Activated naive CD4-positive, alpha-beta T cell (primary cell): ENCODE measurements at regions not wholly inside any gene's neighbourhood (a gene's known extent, or its start where the extent isn't known, plus 50 kb on each side); places are given as distances from the start of the nearest gene placed in this dataset.
"Not testable (repeated sequence)": the region's sequence is repeated elsewhere in the genome, so short reads cannot be mapped to it uniquely, and the experiment has no call there.

Experiments
- DNase-seq, 4 experiments: peaks; one replicate each; lab custom pipeline; 2025; lab: John Stamatoyannopoulos, UW

- DNase-seq = no peak
These were observed 390.4 kb downstream of the PTPRU start for GRCh38 chr1:29626726-29627125.

- no peak for DNase-seq
These were observed 389.7 kb downstream of the PTPRU start for GRCh38 chr1:29626066-29626465.

- no peak for DNase-seq
These were observed 388.7 kb downstream of the PTPRU start for GRCh38 chr1:29625084-29625420.

DNA sequence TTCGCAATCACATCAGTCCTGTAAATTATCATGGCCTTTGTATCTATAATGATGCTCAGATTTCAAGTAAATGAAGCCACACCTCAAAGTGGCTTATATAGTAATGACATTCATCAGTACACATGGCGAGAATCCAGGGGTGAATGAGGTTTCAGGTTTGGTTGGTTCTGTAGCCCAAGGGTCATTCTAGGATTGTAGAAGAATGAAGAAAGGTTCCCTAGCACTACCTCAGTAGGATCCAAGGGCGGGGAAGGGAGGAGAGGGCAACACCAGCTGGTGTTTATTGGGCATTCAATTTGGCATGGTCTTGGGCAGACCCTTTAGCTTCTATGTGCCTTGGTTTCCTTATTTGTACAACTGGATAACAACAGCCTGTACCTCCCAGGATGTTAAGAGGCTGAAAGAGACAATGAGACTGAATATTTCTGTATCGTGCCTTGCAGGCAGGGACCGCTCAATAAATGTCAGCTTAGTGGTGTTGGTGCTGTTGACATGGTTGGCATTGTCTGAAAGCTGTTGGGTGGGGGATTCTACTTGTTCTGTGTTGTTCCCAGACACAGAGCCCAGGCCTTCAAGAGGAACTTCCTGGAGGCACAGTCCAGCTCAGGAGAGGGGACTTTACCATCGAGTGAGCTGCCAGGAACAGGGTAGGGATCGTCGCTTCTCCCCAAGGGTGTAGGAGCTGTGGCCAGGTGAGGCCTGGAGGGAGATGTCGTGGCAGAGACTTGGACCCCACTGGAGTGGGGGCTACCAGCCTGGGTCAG, 388.2 kb downstream of the PTPRU start:
- no peak for DNase-seq

GRCh38 chr1:29623501-29623900, 387.2 kb downstream of the PTPRU start:
- no peak for DNase-seq

GRCh38 chr1:29621826-29622435, 385.6 kb downstream of the PTPRU start:
- no peak for DNase-seq

GRCh38 chr1:29620631-29621030, 384.3 kb downstream of the PTPRU start:
- DNase-seq = no peak

- DNase-seq = no peak
These were observed 370.9 kb downstream of the PTPRU start for GRCh38 chr1:29607236-29607635.

DNA sequence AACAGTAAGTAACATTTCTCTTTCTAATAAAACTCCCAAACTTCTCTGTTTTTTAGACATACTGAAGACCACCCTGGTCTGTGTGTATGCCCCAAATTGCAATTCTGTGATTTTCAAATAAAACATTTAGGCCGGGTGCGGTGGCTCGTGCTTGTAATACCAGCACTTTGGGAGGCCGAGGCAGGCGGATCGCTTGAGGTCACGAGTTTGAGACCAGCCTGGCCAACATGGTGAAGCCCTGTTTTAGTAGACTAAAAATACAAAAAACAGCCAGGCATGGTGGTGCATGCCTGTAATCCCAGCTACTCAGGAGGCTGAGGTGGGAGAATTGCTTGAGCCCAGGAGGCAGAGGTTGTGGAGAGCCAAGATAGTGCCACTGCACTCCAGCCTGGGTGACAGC, 368.5 kb downstream of the PTPRU start:
- DNase-seq = not testable (repeated sequence)

- no peak for DNase-seq
These were observed 367.3 kb downstream of the PTPRU start for GRCh38 chr1:29603622-29604021.

GRCh38 chr1:29602203-29602602, 365.9 kb downstream of the PTPRU start:
- no peak for DNase-seq

- no peak for DNase-seq
These were observed 364.7 kb downstream of the PTPRU start for GRCh38 chr1:29601021-29601420.

DNA sequence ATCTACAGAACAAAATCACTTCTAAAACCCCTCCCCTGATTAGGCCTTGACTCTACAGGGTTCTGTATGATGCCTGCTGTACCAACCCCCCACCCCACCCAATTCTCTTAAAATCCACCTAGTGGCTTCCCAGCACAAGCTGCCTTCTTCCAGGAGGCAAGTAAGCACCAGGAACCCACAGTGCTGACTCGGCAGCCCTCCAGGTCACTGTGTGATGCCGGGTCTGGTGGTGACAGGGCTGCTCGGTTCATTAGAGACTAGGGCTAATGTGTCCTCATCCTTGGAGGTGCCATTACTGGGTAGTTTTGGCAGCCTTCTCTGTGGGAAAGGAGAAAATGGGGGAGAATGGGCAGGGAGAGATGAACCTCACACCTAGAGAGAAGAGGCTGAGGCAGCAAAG, 363.5 kb downstream of the PTPRU start:
- DNase-seq = no peak

DNA sequence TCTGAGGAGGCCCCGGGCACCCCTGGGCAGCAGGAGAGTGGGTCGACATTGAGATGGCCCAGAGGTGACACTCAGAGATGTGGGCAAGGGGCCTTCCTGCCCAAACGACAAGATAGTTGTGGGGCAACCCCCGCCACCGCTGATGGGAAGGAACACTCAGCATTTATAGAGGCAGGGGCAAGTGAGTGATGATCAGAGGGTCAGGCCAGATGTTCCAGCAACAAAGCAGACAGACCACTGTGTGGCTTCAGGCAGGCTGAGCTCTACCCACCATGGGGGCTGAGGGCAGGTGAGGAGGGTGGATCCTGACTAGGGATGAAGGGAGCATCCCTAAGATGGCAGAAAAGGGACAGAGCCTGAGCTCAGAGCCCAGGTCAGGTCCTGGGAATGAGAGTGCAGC, 362.7 kb downstream of the PTPRU start:
- no peak for DNase-seq

DNA sequence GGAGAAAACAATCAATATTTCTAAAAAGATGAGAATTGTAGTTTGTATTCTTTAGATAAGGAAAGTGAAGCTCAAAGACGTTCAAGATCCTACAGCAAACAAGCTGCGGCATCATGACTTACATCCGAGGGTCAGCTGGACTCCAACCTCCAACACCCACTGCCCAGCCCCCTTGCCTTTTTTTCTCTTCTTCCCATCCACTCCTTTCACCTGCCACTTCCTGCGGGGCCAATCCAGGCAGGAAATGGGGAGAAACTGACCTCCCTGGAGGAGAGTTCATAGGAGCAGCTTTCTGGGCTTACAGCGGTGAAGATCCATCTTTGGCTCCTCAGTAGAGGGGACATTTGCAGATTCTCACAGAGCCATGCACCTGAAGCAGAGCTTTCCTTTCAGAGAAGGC, 361.5 kb downstream of the PTPRU start:
- no peak for DNase-seq

GRCh38 chr1:29593601-29594382, 357.5 kb downstream of the PTPRU start:
- DNase-seq = no peak

DNA sequence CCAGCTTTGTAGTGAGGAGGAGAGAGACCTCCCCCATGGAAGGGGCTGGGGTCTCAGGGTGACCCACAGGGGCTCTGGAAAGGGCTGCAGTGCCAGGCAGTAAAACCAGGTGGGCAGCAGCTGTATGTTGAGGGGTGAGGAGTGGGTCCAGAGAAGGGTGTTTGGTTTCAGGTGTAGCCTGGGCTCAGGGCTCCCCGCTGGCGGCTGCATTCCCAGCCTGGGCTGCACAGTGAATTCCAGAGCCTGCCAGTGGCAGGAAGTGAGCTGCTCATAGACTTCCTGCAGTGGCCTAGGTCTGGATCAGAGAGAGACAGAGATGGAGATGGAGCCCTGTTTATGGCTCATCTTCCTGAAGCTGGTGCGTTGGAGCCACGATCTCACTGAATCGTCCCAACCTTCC, 356.4 kb downstream of the PTPRU start:
- no peak for DNase-seq

- no peak for DNase-seq
These were observed 355.9 kb downstream of the PTPRU start for GRCh38 chr1:29592261-29592615.

DNA sequence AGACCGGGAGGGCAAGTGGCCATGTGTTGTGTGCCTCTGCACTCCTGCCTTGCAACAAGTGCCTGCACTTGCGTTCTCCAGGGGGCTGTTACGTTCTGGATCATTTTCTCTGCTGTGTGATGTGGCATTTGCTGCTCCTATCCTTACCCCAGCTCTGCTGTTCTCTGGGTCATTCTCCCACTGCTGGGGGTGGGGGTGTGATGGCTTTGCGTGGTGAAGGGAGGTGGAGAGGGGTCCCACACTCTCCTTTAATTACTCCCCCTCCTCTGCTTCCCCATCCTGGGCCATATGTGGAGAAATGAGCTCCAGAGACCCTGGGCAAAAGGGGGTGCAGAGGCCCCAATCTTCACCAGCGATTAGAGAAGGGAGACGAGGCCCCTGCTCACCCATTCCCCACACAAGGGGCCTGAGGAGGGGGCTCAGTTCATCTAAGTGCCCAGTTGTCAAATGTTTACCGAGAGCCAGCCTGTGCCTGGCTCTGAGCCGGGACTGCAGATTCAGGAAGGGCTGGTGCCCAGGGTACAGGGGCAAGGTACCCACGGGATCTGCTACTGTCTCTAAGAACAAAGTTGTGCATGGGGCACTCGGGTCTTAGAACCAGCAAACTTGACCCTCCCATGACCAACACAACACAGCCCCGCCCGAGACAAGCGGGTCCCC, 355.4 kb downstream of the PTPRU start:
- DNase-seq = no peak

- no peak for DNase-seq
These were observed 354.6 kb downstream of the PTPRU start for GRCh38 chr1:29590583-29591565.

- DNase-seq = not testable (repeated sequence)
These were observed 353.4 kb downstream of the PTPRU start for GRCh38 chr1:29589716-29590115.
